ENCODE measurements at regions not wholly inside any gene's neighbourhood (a gene's known extent, or its start where the extent isn't known, plus 50 kb on each side); places are given as distances from the start of the nearest gene placed in this dataset.

GRCh38 chr15:95498961-95499360 lies 831.5 kb upstream of the NR2F2 start:
- DNase-seq (ENCODE audit: low read depth): no peak

DNA sequence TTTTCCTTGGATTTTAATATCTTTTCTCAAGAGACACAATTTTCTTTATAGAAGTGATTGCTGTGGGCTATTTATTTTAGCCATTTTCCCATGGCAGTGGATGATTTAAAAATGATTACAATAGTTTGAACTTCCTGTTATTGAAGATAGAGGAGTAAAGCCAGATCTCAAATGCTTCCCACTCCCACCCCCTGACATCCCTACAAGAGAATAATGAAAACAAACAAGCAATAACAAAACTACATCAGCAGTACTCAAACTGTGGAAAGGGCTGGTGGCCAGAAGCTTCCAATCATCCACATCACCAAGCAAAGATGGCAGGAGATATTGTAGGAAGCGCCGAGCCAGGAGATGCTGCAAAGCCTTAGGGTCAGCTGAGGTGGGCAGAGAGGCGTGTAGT lies 831.1 kb upstream of the NR2F2 start:
- no peak for DNase-seq (ENCODE audit: low read depth)

DNA sequence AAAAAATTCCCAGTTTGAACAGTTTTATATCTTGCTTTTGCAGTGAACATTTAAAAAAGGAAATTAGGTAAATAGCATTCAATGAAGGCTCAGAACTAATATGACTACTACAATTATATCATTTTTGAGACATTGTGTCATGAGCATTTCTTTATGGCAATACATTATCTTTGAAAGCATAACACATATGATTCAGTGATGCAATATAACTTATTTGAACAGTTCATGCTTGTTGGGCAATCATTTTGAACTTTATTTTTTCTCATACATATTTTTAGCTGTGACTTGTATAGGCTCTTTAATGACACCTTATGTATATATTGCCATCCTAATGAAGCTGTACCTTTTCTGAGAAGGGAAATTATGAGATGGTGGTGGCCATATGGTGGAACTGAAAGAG lies 828.6 kb upstream of the NR2F2 start:
- DNase-seq (ENCODE audit: low read depth): no peak

GRCh38 chr15:95503107-95503506 lies 827.4 kb upstream of the NR2F2 start:
- no peak for DNase-seq (ENCODE audit: low read depth)

- no peak for DNase-seq (ENCODE audit: low read depth)
These were observed 826.8 kb upstream of the NR2F2 start for GRCh38 chr15:95503640-95504225.

DNA sequence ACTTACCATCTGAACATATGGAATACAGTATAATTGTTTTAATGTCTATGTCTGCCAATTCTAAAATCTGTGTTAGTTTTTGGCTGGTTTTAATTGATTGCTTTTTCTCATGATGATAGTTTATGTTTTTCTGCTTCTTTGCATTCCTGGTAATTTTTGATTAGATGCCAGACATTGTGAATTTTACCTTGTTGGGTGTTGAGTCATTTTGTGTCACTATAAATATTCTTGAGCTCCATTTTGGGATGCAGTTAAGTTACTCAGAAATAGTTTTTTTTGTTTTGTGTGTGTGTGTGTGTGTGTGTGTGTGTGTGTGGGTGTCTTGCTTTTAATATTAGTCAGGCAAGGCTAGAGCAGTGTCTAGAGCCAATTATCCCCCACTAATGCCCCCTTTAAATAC lies 818.8 kb upstream of the NR2F2 start:
- no peak for DNase-seq (ENCODE audit: low read depth)

DNA sequence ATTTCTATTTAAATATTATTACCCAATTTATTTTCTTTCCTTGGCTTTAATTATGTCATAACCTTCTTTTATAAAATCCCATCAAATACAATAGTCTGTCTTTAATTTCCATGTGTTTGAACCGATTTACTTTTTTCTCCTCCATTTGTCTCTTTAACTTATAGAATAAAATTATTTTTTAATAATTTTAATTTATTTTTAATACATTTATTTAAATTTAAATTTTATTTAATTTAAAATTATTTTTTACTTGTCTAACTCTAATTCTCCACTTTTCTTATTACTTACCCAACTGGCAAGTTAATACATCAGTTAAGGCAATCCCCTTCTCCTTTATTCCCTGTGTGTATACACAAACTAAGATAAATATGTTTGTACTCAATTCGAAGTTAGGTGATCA lies 817.6 kb upstream of the NR2F2 start:
- DNase-seq (ENCODE audit: low read depth): no peak

DNA sequence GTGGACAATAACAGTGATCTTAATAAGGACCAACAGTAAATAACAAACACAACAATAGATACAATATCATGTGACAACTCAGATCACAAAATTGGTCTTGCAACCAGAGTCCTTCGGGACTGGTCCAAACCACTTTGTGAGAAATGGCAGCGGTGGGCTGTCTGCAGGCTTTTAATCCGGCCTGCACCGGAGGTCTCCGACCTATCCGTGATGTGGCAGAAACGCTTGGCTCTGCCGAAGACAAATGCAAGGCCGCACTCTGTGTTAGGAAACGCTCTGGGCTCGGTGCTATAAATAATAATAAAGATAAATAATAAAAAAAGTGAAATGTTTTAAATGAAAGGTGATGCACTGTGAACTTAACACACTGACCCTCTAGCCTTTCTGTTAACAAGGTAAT lies 810.6 kb upstream of the NR2F2 start:
- DNase-seq (ENCODE audit: low read depth): no peak

GRCh38 chr15:95520511-95520910 lies 810.0 kb upstream of the NR2F2 start:
- DNase-seq (ENCODE audit: low read depth): no peak

DNA sequence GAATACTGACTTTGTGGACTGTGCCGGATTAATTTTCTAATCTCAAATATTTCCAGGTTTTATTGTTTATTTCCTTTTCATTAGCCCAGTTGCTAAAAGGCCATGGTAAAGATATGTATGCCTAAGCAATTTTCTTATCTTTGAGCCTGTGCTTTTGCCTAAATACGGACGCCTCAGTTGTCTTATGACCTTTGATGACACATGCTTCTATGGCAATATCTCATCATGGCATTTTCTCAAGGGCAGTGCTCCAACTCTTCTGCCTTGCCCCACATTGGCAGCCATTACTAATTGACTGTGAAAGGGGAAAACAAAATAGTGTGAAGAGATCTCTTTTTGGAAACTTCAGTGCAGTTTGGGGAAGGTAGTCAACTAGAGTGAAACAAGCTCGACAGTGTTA lies 809.6 kb upstream of the NR2F2 start:
- no peak for DNase-seq (ENCODE audit: low read depth)

DNA sequence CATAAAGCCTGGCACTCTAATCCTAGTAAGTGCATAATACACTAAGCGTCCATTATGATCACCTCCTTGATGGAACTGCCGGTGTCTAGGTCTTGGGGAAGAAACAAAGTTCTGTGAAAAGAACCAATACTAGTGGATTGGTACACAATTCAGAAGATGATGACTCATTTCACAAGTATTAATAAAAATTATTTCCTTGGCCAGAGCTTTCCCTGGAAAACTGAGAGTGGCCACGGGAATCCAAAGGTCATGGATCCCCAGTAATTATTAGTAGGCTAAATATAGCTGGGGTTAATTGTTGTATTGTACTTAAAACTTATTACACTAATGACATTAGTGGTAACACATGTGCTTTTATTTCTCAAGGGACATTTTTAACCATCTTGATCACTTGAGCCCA lies 808.0 kb upstream of the NR2F2 start:
- no peak for DNase-seq (ENCODE audit: low read depth)

DNA sequence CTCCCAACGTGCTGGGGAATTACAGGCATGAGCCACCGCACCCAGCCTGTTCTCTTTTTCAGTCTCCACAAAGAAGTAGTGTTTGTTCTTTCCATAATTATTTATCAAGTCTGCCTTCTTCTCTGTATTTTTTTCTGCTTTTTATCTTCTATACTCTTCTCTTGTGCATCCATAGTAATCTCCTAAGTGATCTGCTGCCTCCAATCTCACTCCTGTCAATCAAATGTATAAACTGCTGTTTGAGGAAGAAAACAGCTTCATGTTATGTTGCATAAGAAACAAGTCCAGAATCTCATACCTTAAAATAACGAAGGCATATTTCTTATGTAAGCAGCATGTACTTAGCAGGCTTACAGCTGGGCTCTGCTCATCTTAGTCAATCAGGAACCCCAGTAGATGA lies 801.6 kb upstream of the NR2F2 start:
- no peak for DNase-seq (ENCODE audit: low read depth)

GRCh38 chr15:95536638-95537037 lies 793.9 kb upstream of the NR2F2 start:
- no peak for DNase-seq (ENCODE audit: low read depth)

- no peak for DNase-seq (ENCODE audit: low read depth)
These were observed 791.8 kb upstream of the NR2F2 start for GRCh38 chr15:95538693-95539092.

DNA sequence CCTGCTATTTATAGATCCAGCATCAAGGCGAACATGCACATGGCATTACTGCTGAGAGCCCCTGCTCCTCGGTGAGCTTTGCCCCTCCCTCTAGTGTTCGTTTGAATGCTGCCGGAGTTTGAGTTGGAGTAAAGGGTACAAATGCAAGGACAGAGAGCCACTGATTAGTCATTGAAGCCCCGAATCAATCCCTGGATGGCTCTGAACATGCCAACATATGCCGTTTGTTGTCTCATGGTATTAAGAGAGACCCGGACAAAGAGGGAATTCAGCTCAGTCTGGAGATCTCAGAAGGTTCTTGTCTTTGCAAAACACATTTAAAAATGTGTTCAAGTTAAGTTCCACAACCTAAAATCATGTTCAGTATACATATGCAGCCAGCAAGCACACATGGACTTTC lies 789.2 kb upstream of the NR2F2 start:
- DNase-seq (ENCODE audit: low read depth): no peak

DNA sequence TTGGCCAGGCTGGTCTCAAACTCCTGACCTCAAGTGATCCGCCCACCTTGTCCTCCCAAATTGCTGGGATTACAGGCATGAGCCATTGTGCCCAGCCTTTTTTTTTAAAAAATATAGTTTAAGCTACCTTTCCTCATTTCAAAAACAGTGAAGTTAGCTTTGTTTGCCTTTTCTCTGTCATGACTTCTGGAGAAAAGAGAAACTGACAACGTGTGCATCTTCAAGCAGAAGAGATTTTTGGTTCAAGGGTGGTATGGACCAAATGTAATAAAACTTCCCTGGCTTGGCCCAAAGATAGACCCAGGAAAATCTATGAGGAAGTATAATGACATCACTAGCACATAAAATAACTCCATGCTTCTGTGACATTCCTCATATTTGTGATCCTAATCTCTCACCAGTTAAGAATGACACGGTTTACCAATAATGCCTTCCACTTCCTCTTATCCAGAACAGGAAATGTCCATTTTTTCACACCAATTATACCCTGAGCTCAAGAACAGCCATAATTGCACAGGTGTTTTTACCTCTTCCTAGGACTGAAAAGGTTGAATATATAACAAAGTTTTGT lies 781.2 kb upstream of the NR2F2 start:
- no peak for DNase-seq (ENCODE audit: low read depth)

DNA sequence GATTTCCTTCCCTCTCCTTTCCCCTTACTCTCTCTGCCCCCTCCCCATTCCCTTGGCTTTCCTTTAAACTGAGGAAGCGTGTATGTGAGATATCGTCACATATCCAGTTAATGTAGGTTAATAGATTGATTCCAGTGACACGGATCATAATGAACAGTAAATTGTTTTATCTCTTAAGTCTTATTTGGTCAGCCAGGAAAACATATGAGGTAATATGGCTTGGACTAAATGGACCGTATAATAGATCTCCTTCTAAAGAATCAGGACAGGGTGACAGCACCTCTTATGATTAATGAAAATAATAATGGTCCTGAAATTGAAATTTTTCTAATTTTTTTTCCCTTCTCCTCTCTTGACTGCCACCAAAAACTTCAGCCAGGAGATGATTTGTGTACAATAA lies 779.8 kb upstream of the NR2F2 start:
- DNase-seq (ENCODE audit: low read depth): no peak

- no peak for DNase-seq (ENCODE audit: low read depth)
These were observed 774.3 kb upstream of the NR2F2 start for GRCh38 chr15:95556225-95556624.

GRCh38 chr15:95556866-95557225 lies 773.7 kb upstream of the NR2F2 start:
- DNase-seq (ENCODE audit: low read depth): no peak

GRCh38 chr15:95557226-95558046 lies 773.1 kb upstream of the NR2F2 start:
- DNase-seq (ENCODE audit: low read depth): no peak

DNA sequence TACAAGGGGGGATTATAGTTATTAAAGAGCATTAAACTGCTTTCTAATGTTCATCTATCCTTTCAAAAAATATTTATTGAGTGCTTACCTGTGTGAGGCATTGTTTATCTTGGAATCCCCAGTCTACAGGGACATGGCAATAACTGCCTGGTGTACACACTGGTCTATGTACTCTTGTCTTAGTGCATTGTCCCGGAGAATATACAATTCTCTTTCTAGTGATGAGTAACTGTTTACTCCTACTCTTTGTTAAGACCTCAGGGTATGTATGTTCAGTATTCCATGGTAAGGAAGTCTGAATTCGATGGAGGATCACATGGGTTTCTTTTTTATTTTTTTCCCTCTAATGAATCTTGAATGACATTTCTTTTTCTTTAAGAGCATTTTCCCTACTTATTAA lies 772.4 kb upstream of the NR2F2 start:
- no peak for DNase-seq (ENCODE audit: low read depth)

DNA sequence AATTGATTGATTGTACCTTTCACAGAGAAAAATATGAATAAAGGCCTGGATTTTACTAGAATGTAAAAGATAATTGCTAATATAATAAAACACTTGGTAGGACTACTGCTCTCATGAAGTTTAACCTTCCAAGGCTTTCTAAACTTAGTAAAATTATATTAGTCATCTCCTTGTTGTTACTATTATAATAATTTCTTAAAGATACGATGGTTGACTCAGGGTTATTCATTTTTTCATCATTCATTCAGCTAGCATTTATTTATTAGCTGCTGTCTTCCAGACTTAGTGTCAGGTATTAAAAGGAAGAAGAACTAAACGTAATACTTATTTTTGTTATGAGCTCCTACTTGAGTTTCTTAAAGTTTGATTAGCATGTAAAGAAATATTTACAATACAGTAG lies 771.6 kb upstream of the NR2F2 start:
- no peak for DNase-seq (ENCODE audit: low read depth)

DNA sequence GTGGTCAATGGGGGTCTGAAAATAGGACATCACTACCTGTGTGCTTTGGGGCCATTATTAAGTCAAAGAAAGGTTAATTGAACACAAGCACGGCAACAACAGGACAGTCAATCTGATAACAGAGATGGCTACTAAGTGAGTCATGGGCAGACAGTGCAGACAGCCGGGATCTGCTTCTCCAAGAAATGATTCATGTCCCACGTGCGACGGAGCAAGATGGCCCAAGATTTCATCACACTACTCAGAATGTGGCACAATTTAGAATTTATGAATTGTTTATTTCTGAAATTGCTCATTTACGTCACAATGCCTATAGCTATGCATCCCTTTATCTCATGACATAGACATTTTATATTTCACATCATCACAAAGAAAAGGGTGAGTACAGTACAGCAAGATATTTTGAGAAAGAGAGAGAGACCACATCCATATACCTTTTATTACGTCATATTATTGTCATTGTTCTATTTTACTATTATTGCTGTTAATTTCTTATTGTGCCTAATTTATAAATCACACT lies 770.6 kb upstream of the NR2F2 start:
- DNase-seq (ENCODE audit: low read depth): no peak

- DNase-seq (ENCODE audit: low read depth): no peak
These were observed 769.0 kb upstream of the NR2F2 start for GRCh38 chr15:95561463-95561862.
